T1000 (cell line): ENCODE measurements at regions not wholly inside any gene's neighbourhood (a gene's known extent, or its start where the extent isn't known, plus 50 kb on each side); places are given as distances from the start of the nearest gene placed in this dataset.

Experiments
- DNase-seq: peaks from one replicate; lab custom pipeline; 2025; ENCODE audit warnings: mixed read lengths; lab: John Stamatoyannopoulos, UW

- DNase-seq = peak; percentile 10
Measured at GRCh38 chr12:128138125-128138524, 128.8 kb upstream of the TMEM132C start.

- peak; percentile 8 for DNase-seq
Measured at GRCh38 chr12:128140551-128140950, 126.4 kb upstream of the TMEM132C start.

GRCh38 chr12:128150961-128151360 lies 116.0 kb upstream of the TMEM132C start:
- no peak for DNase-seq

- DNase-seq = no peak
Measured at GRCh38 chr12:128155571-128155970, 111.4 kb upstream of the TMEM132C start.

GRCh38 chr12:128163086-128163485 lies 103.9 kb upstream of the TMEM132C start:
- DNase-seq = no peak

GRCh38 chr12:128164533-128164932 lies 102.4 kb upstream of the TMEM132C start:
- DNase-seq = no peak

GRCh38 chr12:128165387-128165786 lies 101.6 kb upstream of the TMEM132C start:
- no peak for DNase-seq

- DNase-seq = no peak
Measured at GRCh38 chr12:128168273-128168672, 98.7 kb upstream of the TMEM132C start.

GRCh38 chr12:128170181-128170580 lies 96.8 kb upstream of the TMEM132C start:
- no peak for DNase-seq

GRCh38 chr12:128178565-128178964 lies 88.4 kb upstream of the TMEM132C start:
- no peak for DNase-seq

GRCh38 chr12:128178966-128179365 lies 88.0 kb upstream of the TMEM132C start:
- no peak for DNase-seq

GRCh38 chr12:128180166-128180565 lies 86.8 kb upstream of the TMEM132C start:
- DNase-seq = no peak

GRCh38 chr12:128190052-128190451 lies 76.9 kb upstream of the TMEM132C start:
- no peak for DNase-seq

GRCh38 chr12:128190614-128191013 lies 76.4 kb upstream of the TMEM132C start:
- DNase-seq = no peak

GRCh38 chr12:128191380-128191779 lies 75.6 kb upstream of the TMEM132C start:
- no peak for DNase-seq

GRCh38 chr12:128204711-128205110 lies 62.3 kb upstream of the TMEM132C start:
- DNase-seq = no peak

GRCh38 chr12:128205145-128205544 lies 61.8 kb upstream of the TMEM132C start:
- DNase-seq = no peak

GRCh38 chr12:128205758-128206157 lies 61.2 kb upstream of the TMEM132C start:
- DNase-seq = no peak
